Adrenal gland (tissue), 9 donors: ENCODE measurements at regions not wholly inside any gene's neighbourhood (a gene's known extent, or its start where the extent isn't known, plus 50 kb on each side); places are given as distances from the start of the nearest gene placed in this dataset.

Experiments
- DNase-seq, 7 donors: peaks; one replicate each; pipeline ENCODE4 v3.0.0-alpha.2; 2019 to 2020
- H3K27ac ChIP-seq, 5 donors: fragments of 200-600 bp; sonication (generic) in 4 of 5; 1 replicate in 3 of 5; 2 replicates in 2 of 5; pipeline versions ENCODE4 v1.5.1 to v1.8.0; 2016 to 2020; ENCODE audit warnings: mild to moderate bottlenecking in 1 of 5
- H3K27me3 ChIP-seq: fragments of 200-600 bp; 2 replicates; pipeline ENCODE4 v1.8.0; 2021
- H3K36me3 ChIP-seq, 2 donors: fragments of 200-600 bp; replicated peaks in 1 of 2; 1 replicate in 1 of 2; 2 replicates in 1 of 2; pipeline versions ENCODE4 v1.5.1 to v1.8.0; 2018 to 2022
- H3K4me1 ChIP-seq, 2 donors: fragments of 200-600 bp; replicated peaks in 1 of 2; 1 replicate in 1 of 2; 2 replicates in 1 of 2; pipeline versions ENCODE4 v1.5.1 to v1.8.0; 2018 to 2021
- H3K4me3 ChIP-seq, 4 donors: fragments of 200-600 bp; sonication (generic) in 3 of 4; one replicate each; pipeline ENCODE4 v1.5.1; 2016 to 2018
- H3K9me3 ChIP-seq, 3 donors: fragments of 200-600 bp; sonication (generic) in 1 of 3; replicated peaks in 1 of 3; 1 replicate in 2 of 3; 2 replicates in 1 of 3; pipeline versions ENCODE4 v1.5.1 to v1.8.0; 2016 to 2021
- POLR2A ChIP-seq, 2 donors: fragments of 450-650 bp; IDR thresholded peaks; one replicate each; pipeline ENCODE4 v1.6.1; 2017; ENCODE audit warnings: antibody characterized with exemption in 2 of 2, mild to moderate bottlenecking in 2 of 2, moderate library complexity in 1 of 2
- WGBS, 4 donors: extraction: QIAGEN DNeasy Blood & Tissue Kit in 2 of 4; methylation state at CpG; one replicate each; pipeline versions ENCODE4 v1.1.5 to v1.1.7; 2013 to 2017; 5-methylcytosine and 5-hydroxymethylcytosine counted together
- intact Hi-C, 2 donors: fragments of 100-400 bp; cut with DNase I; formaldehyde crosslinking; loops; one replicate each; pipeline versions ENCODE4 v1.14.1 to v1.15.0; 2022 to 2023
- TF ChIP-seq, protein P1 (sequence below), 6 experiments: fragments of 450-650 bp in 4 of 6; fragments of 200-600 bp in 2 of 6; sonication (generic) in 1 of 6; IDR thresholded peaks; 1 replicate in 5 of 6; 2 replicates in 1 of 6; pipeline versions ENCODE4 v1.5.1 to v1.8.0; 2016 to 2021; ENCODE audit warnings: antibody characterized with exemption in 6 of 6, mild to moderate bottlenecking in 2 of 6, moderate library complexity in 1 of 6
- donor health status: healthy with polysubstance abuse.
- donor health status: Bipolar disorder and iron deficiency.
- donor health status: DM: yes; HTN: yes; CAD: no.
- donor health status: DM: no; HTN: no; CAD: no.
- donor health status: DM: no; HTN: no; CAD: no.

GRCh38 chr5:10085185-10085584 is 164.5 kb downstream of the ATPSCKMT start:
- Histone ChIP-seq H3K27me3 (no peaks in the 10 kb centered on the region), H3K36me3 (no peaks in the 10 kb centered on the region), H3K4me1 (peaks cover 14 to 17% of the 10 kb centered on the region in 2 donors), H3K4me3 (no peak overlapping the region), H3K27ac (no peak overlapping the region), H3K9me3 (no peaks in the 10 kb centered on the region)
- DNase-seq: no peak
- intact Hi-C loops: no loop called here
- WGBS, 4 donors: 81 to 85% (median 83%) methylated on average over 5 of the region's 5 CpGs
- TF ChIP-seq, protein P1, sequence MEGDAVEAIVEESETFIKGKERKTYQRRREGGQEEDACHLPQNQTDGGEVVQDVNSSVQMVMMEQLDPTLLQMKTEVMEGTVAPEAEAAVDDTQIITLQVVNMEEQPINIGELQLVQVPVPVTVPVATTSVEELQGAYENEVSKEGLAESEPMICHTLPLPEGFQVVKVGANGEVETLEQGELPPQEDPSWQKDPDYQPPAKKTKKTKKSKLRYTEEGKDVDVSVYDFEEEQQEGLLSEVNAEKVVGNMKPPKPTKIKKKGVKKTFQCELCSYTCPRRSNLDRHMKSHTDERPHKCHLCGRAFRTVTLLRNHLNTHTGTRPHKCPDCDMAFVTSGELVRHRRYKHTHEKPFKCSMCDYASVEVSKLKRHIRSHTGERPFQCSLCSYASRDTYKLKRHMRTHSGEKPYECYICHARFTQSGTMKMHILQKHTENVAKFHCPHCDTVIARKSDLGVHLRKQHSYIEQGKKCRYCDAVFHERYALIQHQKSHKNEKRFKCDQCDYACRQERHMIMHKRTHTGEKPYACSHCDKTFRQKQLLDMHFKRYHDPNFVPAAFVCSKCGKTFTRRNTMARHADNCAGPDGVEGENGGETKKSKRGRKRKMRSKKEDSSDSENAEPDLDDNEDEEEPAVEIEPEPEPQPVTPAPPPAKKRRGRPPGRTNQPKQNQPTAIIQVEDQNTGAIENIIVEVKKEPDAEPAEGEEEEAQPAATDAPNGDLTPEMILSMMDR (IDR thresholded peaks at IDR 0.05): no peak
- no peak for TF ChIP-seq POLR2A (IDR thresholded peaks at IDR 0.05)

GRCh38 chr5:10081584-10081983 is 168.1 kb downstream of the ATPSCKMT start:
- WGBS, 4 donors: 76 to 86% (median 80%) methylated on average over 4 of the region's 4 CpGs
- Histone ChIP-seq H3K9me3 (no peaks in the 10 kb centered on the region), H3K4me1 (peaks cover 2 to 3% of the 10 kb centered on the region in 2 donors), H3K27me3 (no peaks in the 10 kb centered on the region), H3K27ac (no peak overlapping the region), H3K4me3 (no peak overlapping the region), H3K36me3 (no peaks in the 10 kb centered on the region)
- intact Hi-C loops: no loop called here
- TF ChIP-seq, protein P1 (IDR thresholded peaks at IDR 0.05): no peak
- TF ChIP-seq POLR2A (IDR thresholded peaks at IDR 0.05): no peak
- no peak for DNase-seq

- TF ChIP-seq, protein P1 (IDR thresholded peaks at IDR 0.05): no peak
- TF ChIP-seq POLR2A (IDR thresholded peaks at IDR 0.05): no peak
- DNase-seq: no peak
- H3K27ac ChIP-seq: no peak overlapping the region
- H3K4me3 ChIP-seq: no peak overlapping the region
- H3K4me1 ChIP-seq: no peaks in the 10 kb centered on the region
- intact Hi-C loops: no loop called here
- 66 to 82% (median 75%) methylated on average over 11 of the region's 11 CpGs for WGBS, 4 donors
- no peaks in the 10 kb centered on the region for H3K9me3 ChIP-seq
- H3K27me3 ChIP-seq: no peaks in the 10 kb centered on the region
- H3K36me3 ChIP-seq: no peaks in the 10 kb centered on the region
These were observed 171.7 kb downstream of the ATPSCKMT start for GRCh38 chr5:10077791-10078545.

DNA sequence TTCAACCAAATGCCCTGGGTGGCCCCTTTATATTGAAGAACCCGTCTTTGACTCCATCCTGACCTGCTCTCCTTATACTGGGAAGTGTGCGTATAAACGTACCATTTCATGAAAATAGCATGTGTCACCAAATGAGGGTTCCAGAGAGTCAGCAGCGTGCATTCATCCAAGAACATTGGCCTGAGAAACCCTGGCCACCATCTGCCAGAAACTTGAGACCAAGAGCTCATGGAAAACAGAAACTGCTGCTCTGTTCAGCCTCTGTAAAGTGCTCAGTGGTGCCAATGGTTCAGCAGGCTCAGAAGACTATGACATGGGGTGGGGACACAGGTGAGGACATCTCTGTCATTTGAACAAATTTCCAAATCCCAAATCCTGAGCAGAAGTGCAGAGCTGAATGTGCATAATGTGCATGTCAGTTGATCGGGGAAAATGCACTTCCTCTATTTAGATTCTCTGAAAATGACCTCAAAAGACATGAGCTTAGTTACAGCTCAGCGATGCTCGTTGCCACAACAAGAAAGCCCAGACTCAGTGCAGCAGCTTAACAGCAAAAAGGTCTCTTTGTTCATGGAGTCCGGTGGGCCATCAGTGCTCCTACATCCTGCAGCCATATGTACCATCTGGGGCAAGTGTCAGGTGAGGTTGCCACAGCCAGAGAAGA is 176.1 kb downstream of the ATPSCKMT start:
- Histone ChIP-seq H3K27me3 (no peaks in the 10 kb centered on the region), H3K9me3 (no peaks in the 10 kb centered on the region), H3K36me3 (no peaks in the 10 kb centered on the region), H3K4me1 (no peaks in the 10 kb centered on the region), H3K27ac (no peak overlapping the region), H3K4me3 (no peak overlapping the region)
- DNase-seq: no peak
- 84 to 91% (median 86%) methylated on average over 6 to 8 of the region's 8 CpGs for WGBS, 4 donors
- no peak for TF ChIP-seq POLR2A (IDR thresholded peaks at IDR 0.05)
- TF ChIP-seq, protein P1 (IDR thresholded peaks at IDR 0.05): no peak
- intact Hi-C loops: no loop called here
